A673 (cell line): ENCODE measurements at regions not wholly inside any gene's neighbourhood (a gene's known extent, or its start where the extent isn't known, plus 50 kb on each side); places are given as distances from the start of the nearest gene placed in this dataset.
A peak's percentile ranks its signal among the peaks of the same experiment; 100 is the strongest.

Source experiments
- BruUV-seq: library from RNA; stranded (reverse); fragments of 400-500 nt; replicated peaks from 2 replicates; lab custom pipeline; 2021; lab: Mats Ljungman, UMichigan
- CTCF ChIA-PET: fragments of 300-600 bp; sonication (Branson Sonifier 250); formaldehyde crosslinking; loops from one replicate; lab custom pipeline; 2022; ENCODE audit warnings: antibody characterized with exemption; lab: Charles Lee
- POLR2A ChIA-PET: fragments of 300-600 bp; sonication (Branson Sonifier 250); formaldehyde crosslinking; loops from one replicate; lab custom pipeline; 2022; ENCODE audit warnings: antibody characterized with exemption; ENCODE audit not compliant: low non-redundant PET; lab: Charles Lee
- DNase-seq: peaks from one replicate; pipeline ENCODE4 v3.0.0-alpha.2; 2015; ENCODE audit warnings: low spot score
- H3K27ac ChIP-seq: fragments of 200-600 bp; sonication (generic); 2 replicates; pipeline ENCODE4 v1.5.1; 2016; ENCODE audit warnings: mixed run types, low read depth, mild to moderate bottlenecking, mixed read lengths, antibody characterized with exemption, low read length; ENCODE audit not compliant: poor library complexity, severe bottlenecking
- H3K27me3 ChIP-seq: fragments of 200-600 bp; sonication (generic); replicated peaks from 2 replicates; pipeline ENCODE4 v1.6.1; 2017; ENCODE audit warnings: mixed run types, low read depth, mild to moderate bottlenecking, mixed read lengths, antibody characterized with exemption, low read length; ENCODE audit not compliant: insufficient read depth, poor library complexity
- H3K36me3 ChIP-seq: fragments of 200-600 bp; sonication (generic); 2 replicates; pipeline ENCODE4 v1.6.1; 2016; ENCODE audit warnings: mixed run types, mild to moderate bottlenecking, mixed read lengths, antibody characterized with exemption, low read length; ENCODE audit not compliant: insufficient read depth, poor library complexity, severe bottlenecking
- H3K4me1 ChIP-seq: fragments of 200-600 bp; sonication (generic); 2 replicates; pipeline ENCODE4 v1.6.1; 2017; ENCODE audit warnings: mixed run types, mild to moderate bottlenecking, mixed read lengths, antibody characterized with exemption, low read length; ENCODE audit not compliant: insufficient read depth, poor library complexity, severe bottlenecking
- H3K4me3 ChIP-seq: fragments of 200-600 bp; sonication (generic); 2 replicates; pipeline ENCODE4 v1.5.1; 2016; ENCODE audit warnings: low read depth, mixed run types, mild to moderate bottlenecking, mixed read lengths, low read length; ENCODE audit not compliant: poor library complexity, severe bottlenecking
- H3K9me3 ChIP-seq: fragments of 200-600 bp; sonication (generic); 2 replicates; pipeline ENCODE4 v1.6.1; 2016; ENCODE audit warnings: mixed run types, low read depth, mild to moderate bottlenecking, mixed read lengths, antibody characterized with exemption, low read length; ENCODE audit not compliant: poor library complexity, severe bottlenecking
- EZH2 ChIP-seq: fragments of 200-600 bp; sonication (generic); IDR thresholded peaks from 2 replicates; pipeline ENCODE4 v1.6.1; 2017; ENCODE audit warnings: borderline replicate concordance, low read depth, mild to moderate bottlenecking, mixed read lengths, antibody characterized with exemption, low read length; ENCODE audit not compliant: poor library complexity, severe bottlenecking
- intact Hi-C: fragments of 100-400 bp; cut with micrococcal nuclease; formaldehyde crosslinking; loops from one replicate; pipeline ENCODE4 v1.10.0; 2022; ENCODE audit not compliant: unreplicated experiment
- TF ChIP-seq, protein P1 (sequence below): fragments of 300-800, 200-600 bp; sonication (generic); conservative IDR thresholded peaks from 2 replicates; pipeline ENCODE4 v1.5.1; 2017; ENCODE audit warnings: low read depth, mild to moderate bottlenecking, antibody characterized with exemption, low read length, moderate library complexity, mixed read lengths

DNA sequence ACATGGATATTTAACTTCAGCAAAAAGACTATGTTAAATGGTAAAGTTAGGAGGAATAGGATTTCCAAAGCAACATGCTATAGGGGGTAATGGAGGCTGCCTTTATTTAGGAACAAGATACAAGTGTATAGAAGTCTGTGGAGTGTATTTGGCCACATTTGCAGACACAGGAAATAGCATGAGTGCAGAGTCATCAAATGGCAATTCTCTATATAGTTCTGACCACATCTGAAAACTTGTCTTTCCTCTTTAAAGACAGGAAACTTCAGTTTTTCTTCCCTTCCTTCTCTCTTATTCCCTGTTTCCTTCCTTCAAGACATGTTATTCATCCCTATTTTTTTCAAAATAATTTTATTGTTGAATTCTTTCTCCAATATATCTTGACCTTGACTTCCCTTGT, 119.3 kb upstream of the PITX2 start:
- no peaks in the 10 kb centered on the region for H3K27me3 ChIP-seq
- no TSS peak for BruUV-seq
- CTCF ChIA-PET = no interaction called here
- H3K27ac ChIP-seq = no peak overlapping the region
- no peak for TF ChIP-seq EZH2
- TF ChIP-seq, protein P1, sequence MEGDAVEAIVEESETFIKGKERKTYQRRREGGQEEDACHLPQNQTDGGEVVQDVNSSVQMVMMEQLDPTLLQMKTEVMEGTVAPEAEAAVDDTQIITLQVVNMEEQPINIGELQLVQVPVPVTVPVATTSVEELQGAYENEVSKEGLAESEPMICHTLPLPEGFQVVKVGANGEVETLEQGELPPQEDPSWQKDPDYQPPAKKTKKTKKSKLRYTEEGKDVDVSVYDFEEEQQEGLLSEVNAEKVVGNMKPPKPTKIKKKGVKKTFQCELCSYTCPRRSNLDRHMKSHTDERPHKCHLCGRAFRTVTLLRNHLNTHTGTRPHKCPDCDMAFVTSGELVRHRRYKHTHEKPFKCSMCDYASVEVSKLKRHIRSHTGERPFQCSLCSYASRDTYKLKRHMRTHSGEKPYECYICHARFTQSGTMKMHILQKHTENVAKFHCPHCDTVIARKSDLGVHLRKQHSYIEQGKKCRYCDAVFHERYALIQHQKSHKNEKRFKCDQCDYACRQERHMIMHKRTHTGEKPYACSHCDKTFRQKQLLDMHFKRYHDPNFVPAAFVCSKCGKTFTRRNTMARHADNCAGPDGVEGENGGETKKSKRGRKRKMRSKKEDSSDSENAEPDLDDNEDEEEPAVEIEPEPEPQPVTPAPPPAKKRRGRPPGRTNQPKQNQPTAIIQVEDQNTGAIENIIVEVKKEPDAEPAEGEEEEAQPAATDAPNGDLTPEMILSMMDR = no peak
- no peak overlapping the region for H3K4me3 ChIP-seq
- no peaks in the 10 kb centered on the region for H3K9me3 ChIP-seq
- POLR2A ChIA-PET = no interaction called here
- peak; percentile 2 for DNase-seq
- intact Hi-C loops = no loop called here
- H3K4me1 ChIP-seq = no peaks in the 10 kb centered on the region
- H3K36me3 ChIP-seq = no peaks in the 10 kb centered on the region

DNA sequence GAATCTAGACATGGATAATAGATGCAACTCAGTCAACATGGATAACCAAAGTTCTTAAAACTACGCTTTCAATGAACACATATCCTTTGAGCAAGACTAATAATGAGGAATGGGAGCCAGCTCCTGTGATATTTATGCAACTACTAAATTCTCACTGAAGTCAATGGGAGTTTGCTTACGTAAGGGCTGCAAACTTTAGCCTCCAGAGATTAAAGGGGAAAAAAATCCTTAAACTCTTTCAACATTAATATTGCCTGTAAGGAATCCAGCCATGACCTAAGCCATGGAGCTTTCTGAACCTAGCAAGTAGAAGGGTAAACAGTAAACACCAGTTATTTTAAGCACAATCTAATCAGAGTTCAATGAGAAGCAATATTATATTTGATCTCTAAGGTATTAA, 125.2 kb upstream of the PITX2 start:
- DNase-seq = no peak
- CTCF ChIA-PET = no interaction called here
- BruUV-seq = no TSS peak

DNA sequence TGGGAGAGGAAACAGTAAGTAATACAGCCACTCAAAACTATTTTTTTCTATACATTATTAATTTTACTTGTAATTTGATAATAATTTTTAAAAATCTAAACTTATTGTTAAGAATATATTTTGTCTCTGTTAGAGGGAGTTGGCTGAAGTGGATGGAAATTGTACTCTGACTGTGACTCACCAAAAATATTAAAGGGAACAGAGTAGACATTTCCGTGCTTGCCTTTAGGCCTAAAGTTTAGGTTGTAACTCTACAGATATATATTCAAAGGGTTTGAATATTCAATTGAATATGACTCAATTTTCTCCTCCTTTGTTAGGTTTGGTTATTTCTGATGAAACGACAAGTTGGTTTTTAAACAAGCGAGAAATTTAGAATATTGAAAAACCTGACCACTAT, 128.3 kb upstream of the PITX2 start:
- no peak overlapping the region for H3K4me3 ChIP-seq
- ChIA-PET CTCF (no interaction called here), POLR2A (no interaction called here)
- no TSS peak for BruUV-seq
- no peak for DNase-seq
- no peaks in the 10 kb centered on the region for H3K9me3 ChIP-seq
- no peaks in the 10 kb centered on the region for H3K36me3 ChIP-seq
- H3K4me1 ChIP-seq = peaks cover 4% of the 10 kb centered on the region
- intact Hi-C loops = no loop called here
- TF ChIP-seq, protein P1 = no peak
- TF ChIP-seq EZH2 = no peak
- H3K27me3 ChIP-seq = no peaks in the 10 kb centered on the region
- H3K27ac ChIP-seq = no peak overlapping the region

More for the DNA sequence above, 125.2 kb upstream of the PITX2 start:
- Histone ChIP-seq H3K27me3 (no peaks in the 10 kb centered on the region), H3K9me3 (no peaks in the 10 kb centered on the region), H3K36me3 (no peaks in the 10 kb centered on the region), H3K4me1 (peaks cover 4% of the 10 kb centered on the region), H3K4me3 (no peak overlapping the region), H3K27ac (no peak overlapping the region)
- intact Hi-C loops = no loop called here
- TF ChIP-seq, protein P1 = no peak
- POLR2A ChIA-PET = no interaction called here
